HL-60 (cell line): ENCODE measurements at regions not wholly inside any gene's neighbourhood (a gene's known extent, or its start where the extent isn't known, plus 50 kb on each side); places are given as distances from the start of the nearest gene placed in this dataset.
"Not testable (repeated sequence)": the region's sequence is repeated elsewhere in the genome, so short reads cannot be mapped to it uniquely, and the experiment has no call there.

Experiments
- DNase-seq, 2 experiments: peaks; one replicate each; pipeline ENCODE4 v3.0.0-alpha.2; 2010 to 2020; ENCODE audit warnings: low read depth in 1 of 2, low spot score in 1 of 2
- H3K27ac ChIP-seq: fragments of 250-450 bp; sonication (Bioruptor Pico); replicated peaks from 2 replicates; pipeline ENCODE4 v1.5.1; 2020; ENCODE audit warnings: mild to moderate bottlenecking, moderate library complexity
- H3K27me3 ChIP-seq: fragments of 250-450 bp; sonication (Bioruptor Pico); 2 replicates; pipeline ENCODE4 v1.5.1; 2021; ENCODE audit warnings: mild to moderate bottlenecking, moderate library complexity; ENCODE audit not compliant: insufficient read depth, poor library complexity, severe bottlenecking
- H3K4me3 ChIP-seq: replicated peaks from 2 replicates; pipeline ENCODE4 v1.5.1; 2011; ENCODE audit warnings: mild to moderate bottlenecking, control low read depth, low read length; ENCODE audit not compliant: insufficient read depth
- CTCF ChIP-seq: IDR thresholded peaks from one replicate; pipeline ENCODE4 v1.5.1; 2011; ENCODE audit warnings: low read length, control low read depth, inconsistent platforms; ENCODE audit not compliant: insufficient read depth
- GABPA ChIP-seq: IDR thresholded peaks from 2 replicates; pipeline ENCODE4 v1.6.1; 2012; ENCODE audit warnings: low read depth
- POLR2AphosphoS5 ChIP-seq: IDR thresholded peaks from 2 replicates; pipeline ENCODE4 v1.6.1; 2012; ENCODE audit warnings: low read depth
- REST ChIP-seq: IDR thresholded peaks from 2 replicates; pipeline ENCODE4 v1.6.1; 2012; ENCODE audit warnings: low read depth; ENCODE audit not compliant: insufficient replicate concordance
- SPI1 ChIP-seq: IDR thresholded peaks from 2 replicates; pipeline ENCODE4 v1.6.1; 2012; ENCODE audit warnings: low read depth, mild to moderate bottlenecking, borderline replicate concordance

GRCh38 chr10:100661520-100661919 lies 83.9 kb upstream of the PAX2 start:
- peaks cover 48% of the 10 kb centered on the region for H3K27me3 ChIP-seq
- TF ChIP-seq POLR2AphosphoS5 = no peak
- H3K27ac ChIP-seq = no peak overlapping the region
- DNase-seq = no peak
- no peak overlapping the region for H3K4me3 ChIP-seq

- H3K27me3 ChIP-seq = peaks cover 47% of the 10 kb centered on the region
Measured at GRCh38 chr10:100662067-100662466, 83.3 kb upstream of the PAX2 start.

GRCh38 chr10:100664316-100665149 lies 80.8 kb upstream of the PAX2 start:
- Histone ChIP-seq H3K4me3 (no peak overlapping the region), H3K27ac (no peak overlapping the region), H3K27me3 (peaks cover 32% of the 10 kb centered on the region)
- no peak for DNase-seq
- TF ChIP-seq REST (no peak), SPI1 (no peak), POLR2AphosphoS5 (no peak), CTCF (no peak), GABPA (no peak)

More at GRCh38 chr10:100662067-100662466, 83.3 kb upstream of the PAX2 start:
- TF ChIP-seq CTCF = no peak
- no peak for TF ChIP-seq SPI1
- TF ChIP-seq POLR2AphosphoS5 = no peak
- no peak for TF ChIP-seq GABPA
- no peak for TF ChIP-seq REST
- H3K4me3 ChIP-seq = no peak overlapping the region
- no peak for DNase-seq
- H3K27ac ChIP-seq = no peak overlapping the region

- peaks cover 32% of the 10 kb centered on the region for H3K27me3 ChIP-seq
- H3K27ac ChIP-seq, H3K4me3 ChIP-seq, DNase-seq: not testable (repeated sequence)
Measured at GRCh38 chr10:100666634-100667033, 78.7 kb upstream of the PAX2 start.

GRCh38 chr10:100669616-100670015 lies 75.8 kb upstream of the PAX2 start:
- TF ChIP-seq CTCF = no peak
- DNase-seq = no peak
- peaks cover 38% of the 10 kb centered on the region for H3K27me3 ChIP-seq
- no peak overlapping the region for H3K4me3 ChIP-seq
- no peak overlapping the region for H3K27ac ChIP-seq
